ENCODE measurements at regions not wholly inside any gene's neighbourhood (a gene's known extent, or its start where the extent isn't known, plus 50 kb on each side); places are given as distances from the start of the nearest gene placed in this dataset.
A peak's percentile ranks its signal among the peaks of the same experiment; 100 is the strongest.

DNA sequence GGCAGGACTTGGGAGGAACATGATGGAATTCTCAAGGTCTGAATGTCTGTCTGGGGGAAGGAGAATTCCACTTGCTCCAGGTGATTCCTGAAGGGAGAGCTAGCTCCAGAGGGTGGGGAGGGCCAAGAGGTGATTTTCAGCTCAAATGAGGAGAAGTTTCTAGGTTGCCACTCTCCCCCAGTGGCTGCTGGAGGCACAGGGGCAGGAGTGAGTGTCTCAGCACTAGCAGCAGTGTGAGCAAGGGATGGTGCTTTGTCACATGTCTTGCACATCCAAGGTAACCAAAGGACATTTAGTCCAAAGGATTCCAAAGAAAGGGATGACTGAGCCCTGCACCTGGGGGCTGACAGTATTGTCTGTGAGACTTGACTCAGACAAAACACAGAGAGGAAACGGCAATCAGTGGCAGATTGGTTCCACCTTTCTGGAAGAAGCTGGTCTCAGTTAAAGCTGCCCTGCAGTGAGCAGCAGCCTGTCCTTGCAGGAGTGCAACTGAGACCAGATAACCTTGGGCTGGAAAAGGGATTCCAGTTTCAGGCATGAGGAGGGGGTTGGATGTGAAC is 51.2 kb upstream of the PCBD1 start:
- no peak for DNase-seq

- peak; percentile 73 for DNase-seq
These were observed 52.6 kb upstream of the PCBD1 start for GRCh38 chr10:70940834-70941568.

DNA sequence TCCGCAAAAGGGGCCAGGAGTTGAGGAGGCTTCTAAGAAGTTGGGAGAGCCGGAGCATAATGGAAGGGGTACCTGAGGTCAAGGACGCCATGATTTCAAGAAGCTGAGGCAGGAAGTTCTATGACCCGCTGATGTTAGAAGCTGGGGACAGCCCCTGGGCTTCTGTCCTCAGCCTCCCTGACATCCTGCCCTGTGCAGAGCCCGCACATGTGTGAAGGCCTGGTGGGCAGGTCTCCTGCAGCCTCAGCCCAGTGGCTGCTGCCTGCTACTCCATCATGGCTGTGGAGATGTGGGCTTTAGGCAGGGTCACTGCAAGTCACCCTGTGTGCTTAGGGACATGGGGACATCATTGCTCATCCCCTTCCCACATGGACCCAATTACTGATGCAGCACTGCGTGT is 53.8 kb upstream of the PCBD1 start:
- DNase-seq, result no peak

GRCh38 chr10:70942725-70943124 is 54.4 kb upstream of the PCBD1 start:
- DNase-seq, result no peak

GRCh38 chr10:70943249-70943648 is 54.9 kb upstream of the PCBD1 start:
- no peak for DNase-seq

DNA sequence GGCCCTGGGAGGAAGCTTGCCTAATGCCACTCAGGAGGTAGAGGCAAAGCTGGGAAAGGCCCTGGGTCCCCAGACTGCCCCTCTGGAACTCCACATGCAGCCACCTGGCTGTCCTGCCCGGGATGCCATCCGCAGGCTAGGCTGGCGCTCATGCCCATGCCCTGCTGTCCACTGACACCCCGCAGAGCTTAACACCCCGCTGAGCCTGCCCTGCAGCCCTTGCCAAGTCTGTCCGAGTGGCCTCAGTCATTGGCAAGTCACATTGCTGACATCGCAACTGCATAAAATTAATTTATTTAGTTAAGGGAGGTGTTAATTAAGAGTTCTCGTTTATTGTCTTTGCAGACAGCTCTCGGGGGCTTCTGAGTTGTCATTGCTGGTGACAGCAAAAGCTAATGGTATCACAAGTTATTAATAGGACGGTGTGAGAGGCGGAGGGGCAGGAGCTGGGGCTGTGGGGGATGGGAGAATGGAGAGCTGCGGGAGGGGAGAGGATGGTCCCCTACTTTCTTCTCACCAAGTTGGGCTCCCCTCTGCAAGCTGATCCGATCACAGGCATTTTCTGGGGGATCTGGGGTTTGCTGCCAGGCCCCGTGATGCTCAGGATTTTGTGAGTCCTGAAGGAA is 55.6 kb upstream of the PCBD1 start:
- no peak for DNase-seq

GRCh38 chr10:70950037-70950436 is 61.7 kb upstream of the PCBD1 start:
- DNase-seq, result no peak

GRCh38 chr10:70950801-70951200 is 62.4 kb upstream of the PCBD1 start:
- DNase-seq, result no peak

DNA sequence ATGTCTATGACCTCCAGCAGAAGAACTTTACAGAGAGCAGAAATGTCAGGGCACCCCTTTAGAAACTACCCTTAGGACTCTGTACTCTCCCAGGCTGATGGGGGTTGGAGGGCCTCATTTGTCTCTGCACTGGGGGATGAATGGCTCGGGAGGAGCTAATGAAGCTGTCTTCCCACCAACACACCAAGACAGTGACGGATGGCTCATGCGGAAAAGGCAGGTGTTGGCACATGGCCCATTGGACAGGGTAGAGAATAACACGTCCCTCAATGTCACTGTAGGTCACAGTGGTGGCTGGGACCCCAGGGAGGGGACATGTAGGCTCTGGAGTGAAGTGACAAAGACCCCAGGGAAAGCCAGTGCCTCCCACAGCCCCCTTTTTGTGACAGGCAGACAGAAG is 64.0 kb upstream of the PCBD1 start:
- no peak for DNase-seq

- no peak for DNase-seq
These were observed 64.6 kb upstream of the PCBD1 start for GRCh38 chr10:70952921-70953320.

GRCh38 chr10:70954381-70955176 is 66.2 kb upstream of the PCBD1 start:
- DNase-seq, result no peak

- DNase-seq, result peak; percentile 32
These were observed 67.8 kb upstream of the PCBD1 start for GRCh38 chr10:70956029-70956759.

DNA sequence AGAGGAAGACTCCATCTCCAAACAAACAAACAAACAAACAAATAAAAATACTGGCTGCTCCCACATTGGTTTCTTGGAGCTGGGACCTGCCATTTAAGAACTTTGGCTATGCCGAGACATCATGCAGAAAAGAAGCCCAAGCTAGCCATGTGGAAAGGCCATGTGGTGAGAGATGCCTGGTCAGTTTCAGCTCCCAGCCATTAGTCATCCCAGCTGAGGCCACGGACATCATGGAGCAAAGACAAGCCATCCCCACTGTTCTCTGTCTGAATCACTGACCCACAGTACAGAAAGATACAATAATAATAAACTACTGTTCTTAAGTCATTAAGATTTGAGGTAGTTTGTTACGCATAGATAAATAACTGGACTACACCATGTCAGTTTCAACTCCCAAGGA is 70.0 kb upstream of the PCBD1 start:
- DNase-seq, result no peak

- no peak for DNase-seq
These were observed 72.0 kb upstream of the PCBD1 start for GRCh38 chr10:70960316-70960715.

DNA sequence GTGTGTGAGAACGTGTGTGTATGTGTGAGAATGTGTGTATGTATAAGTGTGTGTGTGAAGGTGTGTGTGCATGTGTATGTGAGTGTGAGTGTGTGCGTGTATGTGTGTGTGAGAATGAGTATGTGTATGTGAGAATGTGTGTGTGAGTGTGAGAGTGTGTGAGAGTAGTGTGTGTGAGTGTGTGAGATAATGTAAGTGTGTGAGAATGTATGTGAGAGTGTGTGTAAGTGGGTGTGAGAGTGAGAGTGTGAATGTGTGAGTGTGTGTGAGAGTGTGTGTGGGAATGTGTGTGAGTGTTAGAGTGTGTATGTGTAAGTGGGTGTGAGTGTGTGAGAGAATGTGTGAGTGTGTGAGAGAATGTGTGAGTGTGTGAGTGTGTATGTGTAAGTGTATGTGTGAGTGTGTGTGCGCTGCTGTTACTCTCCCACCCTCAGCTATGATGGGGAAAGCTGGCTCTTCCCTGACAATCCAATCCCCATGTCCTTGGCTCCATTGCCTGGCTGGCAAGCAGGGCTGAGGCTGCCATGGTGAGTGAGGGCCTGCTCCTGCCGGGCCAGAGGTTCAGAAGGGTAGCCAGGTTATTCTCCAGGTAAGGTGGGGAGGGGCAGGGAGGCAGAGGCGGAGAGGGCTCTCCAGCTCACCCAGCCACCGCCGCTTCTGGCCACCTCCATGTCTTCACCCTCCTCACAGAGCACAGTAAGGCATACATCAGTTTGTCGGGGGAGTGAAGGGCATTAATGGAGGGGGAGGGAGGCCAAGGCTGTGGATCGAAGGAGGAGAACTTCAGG is 72.6 kb upstream of the PCBD1 start:
- no peak for DNase-seq

- DNase-seq, result no peak
These were observed 74.3 kb upstream of the PCBD1 start for GRCh38 chr10:70962686-70963085.

GRCh38 chr10:70963271-70963670 is 74.9 kb upstream of the PCBD1 start:
- DNase-seq, result no peak

GRCh38 chr10:70964245-70964644 is 75.9 kb upstream of the PCBD1 start:
- DNase-seq, result no peak

DNA sequence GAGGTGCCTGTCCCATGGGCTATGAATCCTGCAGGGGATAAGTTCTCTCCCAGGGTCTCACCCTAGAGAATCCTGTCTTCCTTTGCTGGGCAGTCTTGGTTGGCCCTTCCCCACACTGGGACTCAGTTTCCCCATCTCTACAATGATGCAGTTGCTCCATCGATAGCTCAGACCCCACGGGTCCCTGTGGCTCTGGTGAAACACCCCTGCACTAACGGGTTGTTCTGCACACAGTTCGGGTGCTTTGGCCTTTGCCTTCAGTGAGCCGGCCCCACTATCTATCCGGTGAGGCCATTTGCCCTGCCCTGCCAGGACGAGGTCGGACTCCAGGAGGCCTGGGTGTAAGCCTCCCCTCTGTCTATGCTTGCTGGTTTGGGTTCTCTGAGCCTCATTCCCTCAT is 76.5 kb upstream of the PCBD1 start:
- no peak for DNase-seq

- no peak for DNase-seq
These were observed 77.2 kb upstream of the PCBD1 start for GRCh38 chr10:70965566-70965965.

DNA sequence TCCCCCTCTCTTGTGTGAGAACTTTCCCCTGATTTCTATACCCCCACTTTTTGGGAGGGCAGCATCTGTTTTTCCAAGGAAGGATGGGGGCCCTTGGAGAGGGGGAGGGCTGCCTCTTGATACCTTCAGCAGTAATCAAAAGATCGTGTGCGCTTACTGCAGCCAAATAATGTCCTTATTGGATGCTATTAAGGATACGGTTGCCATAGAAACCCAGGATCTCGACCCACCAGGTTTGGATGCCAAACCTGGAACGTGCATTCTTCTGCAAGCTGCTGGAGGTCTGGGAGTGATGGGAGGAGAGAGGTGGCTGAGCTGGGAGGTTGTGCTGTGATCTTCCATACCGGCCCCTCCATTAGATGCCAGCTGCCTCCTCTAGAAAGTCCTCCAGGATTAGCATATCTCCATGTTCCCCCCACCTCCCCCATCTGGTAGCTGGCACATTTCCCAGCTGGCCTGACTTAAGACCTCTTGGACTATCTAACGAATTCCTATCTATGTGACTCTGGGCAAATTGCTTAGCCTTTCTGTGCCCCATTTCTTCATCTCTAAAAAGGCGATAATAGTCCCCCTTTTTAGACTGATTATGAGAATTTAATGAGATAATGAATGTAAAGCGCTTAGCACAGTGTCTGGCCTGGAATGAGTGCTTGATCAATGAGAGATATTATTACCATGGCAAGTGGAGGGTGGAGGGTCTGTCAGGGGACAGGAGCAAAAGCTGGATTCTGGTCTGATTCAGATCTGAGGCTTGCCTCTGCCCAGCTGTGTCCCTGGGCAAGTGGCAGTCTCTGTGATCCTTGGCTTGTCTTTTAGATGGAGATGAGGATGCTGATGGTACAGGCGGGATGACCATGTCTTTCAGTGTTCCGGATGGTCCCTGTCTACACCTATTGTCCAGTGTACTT is 78.5 kb upstream of the PCBD1 start:
- no peak for DNase-seq
